ENCODE measurements at regions not wholly inside any gene's neighbourhood (a gene's known extent, or its start where the extent isn't known, plus 50 kb on each side); places are given as distances from the start of the nearest gene placed in this dataset.

DNA sequence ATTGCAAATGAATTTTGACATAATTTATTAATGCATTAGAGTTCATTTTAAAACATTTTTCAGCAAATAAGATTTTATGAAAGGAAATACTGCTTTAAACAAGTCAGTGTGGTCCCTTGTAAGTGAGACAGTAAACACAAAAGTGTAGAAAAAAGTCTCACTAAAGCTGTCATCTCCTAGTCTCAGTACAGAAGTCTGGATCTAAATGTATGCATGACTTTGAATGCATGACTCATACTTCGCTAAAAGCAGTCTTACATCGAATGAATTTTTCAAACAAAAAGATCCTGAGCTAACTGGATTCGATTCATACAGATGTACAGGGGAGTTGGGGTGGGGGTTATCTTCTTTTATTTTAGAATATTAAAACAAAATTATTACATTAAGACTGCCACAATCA is 207.4 kb upstream of the VCX start:
- TF ChIP-seq, protein P1, sequence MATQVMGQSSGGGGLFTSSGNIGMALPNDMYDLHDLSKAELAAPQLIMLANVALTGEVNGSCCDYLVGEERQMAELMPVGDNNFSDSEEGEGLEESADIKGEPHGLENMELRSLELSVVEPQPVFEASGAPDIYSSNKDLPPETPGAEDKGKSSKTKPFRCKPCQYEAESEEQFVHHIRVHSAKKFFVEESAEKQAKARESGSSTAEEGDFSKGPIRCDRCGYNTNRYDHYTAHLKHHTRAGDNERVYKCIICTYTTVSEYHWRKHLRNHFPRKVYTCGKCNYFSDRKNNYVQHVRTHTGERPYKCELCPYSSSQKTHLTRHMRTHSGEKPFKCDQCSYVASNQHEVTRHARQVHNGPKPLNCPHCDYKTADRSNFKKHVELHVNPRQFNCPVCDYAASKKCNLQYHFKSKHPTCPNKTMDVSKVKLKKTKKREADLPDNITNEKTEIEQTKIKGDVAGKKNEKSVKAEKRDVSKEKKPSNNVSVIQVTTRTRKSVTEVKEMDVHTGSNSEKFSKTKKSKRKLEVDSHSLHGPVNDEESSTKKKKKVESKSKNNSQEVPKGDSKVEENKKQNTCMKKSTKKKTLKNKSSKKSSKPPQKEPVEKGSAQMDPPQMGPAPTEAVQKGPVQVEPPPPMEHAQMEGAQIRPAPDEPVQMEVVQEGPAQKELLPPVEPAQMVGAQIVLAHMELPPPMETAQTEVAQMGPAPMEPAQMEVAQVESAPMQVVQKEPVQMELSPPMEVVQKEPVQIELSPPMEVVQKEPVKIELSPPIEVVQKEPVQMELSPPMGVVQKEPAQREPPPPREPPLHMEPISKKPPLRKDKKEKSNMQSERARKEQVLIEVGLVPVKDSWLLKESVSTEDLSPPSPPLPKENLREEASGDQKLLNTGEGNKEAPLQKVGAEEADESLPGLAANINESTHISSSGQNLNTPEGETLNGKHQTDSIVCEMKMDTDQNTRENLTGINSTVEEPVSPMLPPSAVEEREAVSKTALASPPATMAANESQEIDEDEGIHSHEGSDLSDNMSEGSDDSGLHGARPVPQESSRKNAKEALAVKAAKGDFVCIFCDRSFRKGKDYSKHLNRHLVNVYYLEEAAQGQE (IDR thresholded peaks at IDR 0.05; ENCODE audit: borderline replicate concordance) = no peak
- TF ChIP-seq EP300 (conservative IDR thresholded peaks at IDR 0.05; ENCODE audit: poor library complexity, severe bottlenecking) (no peak), EZH2 (IDR thresholded peaks at IDR 0.05; ENCODE audit: borderline replicate concordance, insufficient read depth, low read length, poor library complexity, severe bottlenecking) (no peak), MXI1 (conservative IDR thresholded peaks at IDR 0.05; ENCODE audit: poor library complexity, severe bottlenecking) (no peak), POLR2AphosphoS5 (IDR thresholded peaks at IDR 0.05) (no peak), TAF1 (IDR thresholded peaks at IDR 0.05; ENCODE audit: low read depth) (no peak), SMC3 (conservative IDR thresholded peaks at IDR 0.05; ENCODE audit: poor library complexity) (no peak)
- TF ChIP-seq, protein P2, sequence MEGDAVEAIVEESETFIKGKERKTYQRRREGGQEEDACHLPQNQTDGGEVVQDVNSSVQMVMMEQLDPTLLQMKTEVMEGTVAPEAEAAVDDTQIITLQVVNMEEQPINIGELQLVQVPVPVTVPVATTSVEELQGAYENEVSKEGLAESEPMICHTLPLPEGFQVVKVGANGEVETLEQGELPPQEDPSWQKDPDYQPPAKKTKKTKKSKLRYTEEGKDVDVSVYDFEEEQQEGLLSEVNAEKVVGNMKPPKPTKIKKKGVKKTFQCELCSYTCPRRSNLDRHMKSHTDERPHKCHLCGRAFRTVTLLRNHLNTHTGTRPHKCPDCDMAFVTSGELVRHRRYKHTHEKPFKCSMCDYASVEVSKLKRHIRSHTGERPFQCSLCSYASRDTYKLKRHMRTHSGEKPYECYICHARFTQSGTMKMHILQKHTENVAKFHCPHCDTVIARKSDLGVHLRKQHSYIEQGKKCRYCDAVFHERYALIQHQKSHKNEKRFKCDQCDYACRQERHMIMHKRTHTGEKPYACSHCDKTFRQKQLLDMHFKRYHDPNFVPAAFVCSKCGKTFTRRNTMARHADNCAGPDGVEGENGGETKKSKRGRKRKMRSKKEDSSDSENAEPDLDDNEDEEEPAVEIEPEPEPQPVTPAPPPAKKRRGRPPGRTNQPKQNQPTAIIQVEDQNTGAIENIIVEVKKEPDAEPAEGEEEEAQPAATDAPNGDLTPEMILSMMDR (IDR thresholded peaks at IDR 0.05; ENCODE audit: poor library complexity, severe bottlenecking) = no peak

Measured in neural cell (in vitro differentiated cells).